Tibial nerve (tissue), 4 donors: ENCODE measurements at regions not wholly inside any gene's neighbourhood (a gene's known extent, or its start where the extent isn't known, plus 50 kb on each side); places are given as distances from the start of the nearest gene placed in this dataset.

Experiments
- DNase-seq, 2 donors: peaks; one replicate each; pipeline ENCODE4 v3.0.0-alpha.2; 2019; ENCODE audit warnings: low spot score in 2 of 2
- H3K27ac ChIP-seq, 4 donors: fragments of 200-600 bp; sonication (generic) in 3 of 4; one replicate each; pipeline ENCODE4 v1.5.1; 2017 to 2019; ENCODE audit warnings: mild to moderate bottlenecking in 1 of 4
- H3K27me3 ChIP-seq, 2 donors: fragments of 200-600 bp; sonication (generic) in 1 of 2; one replicate each; pipeline versions ENCODE4 v1.5.1 to v1.6.0; 2017 to 2019
- H3K36me3 ChIP-seq, 3 donors: fragments of 200-600 bp; sonication (generic); one replicate each; pipeline ENCODE4 v1.5.1; 2018 to 2019
- H3K4me1 ChIP-seq, 4 donors: fragments of 200-600 bp; sonication (generic) in 3 of 4; one replicate each; pipeline ENCODE4 v1.5.1; 2017 to 2019
- H3K4me3 ChIP-seq, 4 donors: fragments of 200-600 bp; sonication (generic) in 3 of 4; one replicate each; pipeline ENCODE4 v1.5.1; 2017 to 2019; ENCODE audit warnings: mild to moderate bottlenecking in 1 of 4, moderate library complexity in 1 of 4
- H3K9me3 ChIP-seq, 4 donors: fragments of 200-600 bp; sonication (generic) in 3 of 4; one replicate each; pipeline ENCODE4 v1.5.1; 2017 to 2019
- EP300 ChIP-seq, 2 donors: sonication (generic); formaldehyde crosslinking; IDR thresholded peaks; one replicate each; pipeline ENCODE4 v1.6.1; 2017; ENCODE audit warnings: antibody characterized with exemption in 2 of 2, mild to moderate bottlenecking in 1 of 2
- POLR2A ChIP-seq, 2 donors: fragments of 450-650 bp; IDR thresholded peaks; one replicate each; pipeline ENCODE4 v1.6.1; 2017; ENCODE audit warnings: antibody characterized with exemption in 2 of 2, mild to moderate bottlenecking in 2 of 2, moderate library complexity in 2 of 2
- WGBS, 2 donors: methylation state at CpG; one replicate each; pipeline ENCODE4 v1.1.5; 2018; 5-methylcytosine and 5-hydroxymethylcytosine counted together
- TF ChIP-seq, protein P1 (sequence below), 5 experiments: fragments of 200-600 bp in 3 of 5; fragments of 450-650 bp in 2 of 5; sonication (generic) in 3 of 5; IDR thresholded peaks; one replicate each; pipeline ENCODE4 v1.5.1; 2016 to 2019; ENCODE audit warnings: antibody characterized with exemption in 5 of 5, mild to moderate bottlenecking in 3 of 5, moderate library complexity in 2 of 5

DNA sequence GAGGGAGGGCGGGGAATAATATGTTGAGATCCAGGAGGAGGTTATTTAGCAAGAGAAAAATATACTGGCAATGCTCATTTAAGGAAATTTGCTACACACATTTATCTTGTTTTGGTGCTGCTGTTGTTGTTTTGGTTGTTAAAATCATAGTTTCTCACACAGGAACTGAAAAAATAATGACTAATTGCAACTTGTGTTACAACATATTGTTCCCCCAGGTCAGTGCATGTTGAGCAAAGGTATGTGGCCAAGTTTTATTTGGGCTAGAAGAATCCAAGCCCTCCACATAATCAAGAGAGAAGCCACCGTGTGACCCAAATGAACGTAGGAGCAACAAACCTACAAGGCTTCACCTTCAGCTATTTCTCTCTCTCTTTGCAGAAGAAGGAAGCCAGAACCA, 220.3 kb upstream of the DAPK1 start:
- Histone ChIP-seq H3K4me3 (no peak overlapping the region), H3K36me3 (no peaks in the 10 kb centered on the region), H3K4me1 (no peaks in the 10 kb centered on the region), H3K9me3 (no peaks in the 10 kb centered on the region), H3K27me3 (no peaks in the 10 kb centered on the region), H3K27ac (peak overlapping the region in 1 of 4 donors; percentile 65)
- 83 to 84% methylated on average over 3 of the region's 3 CpGs for WGBS, 2 donors
- DNase-seq: no peak
- TF ChIP-seq EP300 (IDR thresholded peaks at IDR 0.05): no peak
- TF ChIP-seq POLR2A (IDR thresholded peaks at IDR 0.05): no peak
- TF ChIP-seq, protein P1, sequence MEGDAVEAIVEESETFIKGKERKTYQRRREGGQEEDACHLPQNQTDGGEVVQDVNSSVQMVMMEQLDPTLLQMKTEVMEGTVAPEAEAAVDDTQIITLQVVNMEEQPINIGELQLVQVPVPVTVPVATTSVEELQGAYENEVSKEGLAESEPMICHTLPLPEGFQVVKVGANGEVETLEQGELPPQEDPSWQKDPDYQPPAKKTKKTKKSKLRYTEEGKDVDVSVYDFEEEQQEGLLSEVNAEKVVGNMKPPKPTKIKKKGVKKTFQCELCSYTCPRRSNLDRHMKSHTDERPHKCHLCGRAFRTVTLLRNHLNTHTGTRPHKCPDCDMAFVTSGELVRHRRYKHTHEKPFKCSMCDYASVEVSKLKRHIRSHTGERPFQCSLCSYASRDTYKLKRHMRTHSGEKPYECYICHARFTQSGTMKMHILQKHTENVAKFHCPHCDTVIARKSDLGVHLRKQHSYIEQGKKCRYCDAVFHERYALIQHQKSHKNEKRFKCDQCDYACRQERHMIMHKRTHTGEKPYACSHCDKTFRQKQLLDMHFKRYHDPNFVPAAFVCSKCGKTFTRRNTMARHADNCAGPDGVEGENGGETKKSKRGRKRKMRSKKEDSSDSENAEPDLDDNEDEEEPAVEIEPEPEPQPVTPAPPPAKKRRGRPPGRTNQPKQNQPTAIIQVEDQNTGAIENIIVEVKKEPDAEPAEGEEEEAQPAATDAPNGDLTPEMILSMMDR (IDR thresholded peaks at IDR 0.05): no peak

DNA sequence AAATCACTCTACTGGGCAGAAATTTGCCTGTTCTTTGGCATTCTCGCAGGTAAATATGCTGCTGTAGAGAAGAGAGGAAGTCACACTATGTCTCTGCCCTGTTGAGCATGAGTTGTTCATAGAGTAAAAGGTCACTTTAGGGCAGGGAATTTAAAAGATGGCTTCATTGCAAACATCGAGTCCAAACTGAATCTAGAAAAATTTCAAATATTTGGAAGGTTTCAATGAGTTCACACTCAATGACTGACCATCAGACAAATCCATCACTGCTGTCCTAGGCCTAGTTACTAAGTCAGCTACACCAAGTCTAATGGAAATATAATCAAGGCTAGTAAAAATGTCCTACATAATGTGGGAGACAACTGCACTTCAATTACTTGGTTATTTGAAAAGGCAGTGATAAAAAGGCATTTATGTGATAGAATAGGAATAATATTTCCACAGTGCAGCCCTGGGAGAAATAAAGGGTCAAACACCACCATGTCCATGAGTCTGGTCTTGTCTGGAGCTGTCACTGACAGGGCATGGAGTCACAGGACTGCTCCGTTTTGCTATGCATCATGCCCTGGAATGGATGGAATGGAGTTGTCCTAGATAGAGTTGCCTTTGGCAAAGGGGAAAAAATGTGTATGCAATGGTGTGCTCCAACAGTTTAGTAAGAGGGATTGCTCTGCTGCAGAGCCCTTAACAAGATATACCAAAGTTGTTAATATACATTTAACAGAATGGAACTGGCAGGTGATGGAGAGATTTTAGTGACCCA, 218.5 kb upstream of the DAPK1 start:
- H3K9me3 ChIP-seq: no peaks in the 10 kb centered on the region
- no peaks in the 10 kb centered on the region for H3K4me1 ChIP-seq
- no peaks in the 10 kb centered on the region for H3K27me3 ChIP-seq
- no peak for DNase-seq
- 62 to 69% methylated on average over 3 of the region's 3 CpGs for WGBS, 2 donors
- no peak for TF ChIP-seq EP300 (IDR thresholded peaks at IDR 0.05)
- TF ChIP-seq, protein P1 (IDR thresholded peaks at IDR 0.05): no peak
- no peak for TF ChIP-seq POLR2A (IDR thresholded peaks at IDR 0.05)
- no peaks in the 10 kb centered on the region for H3K36me3 ChIP-seq
- no peak overlapping the region for H3K4me3 ChIP-seq
- H3K27ac ChIP-seq: no peak overlapping the region

DNA sequence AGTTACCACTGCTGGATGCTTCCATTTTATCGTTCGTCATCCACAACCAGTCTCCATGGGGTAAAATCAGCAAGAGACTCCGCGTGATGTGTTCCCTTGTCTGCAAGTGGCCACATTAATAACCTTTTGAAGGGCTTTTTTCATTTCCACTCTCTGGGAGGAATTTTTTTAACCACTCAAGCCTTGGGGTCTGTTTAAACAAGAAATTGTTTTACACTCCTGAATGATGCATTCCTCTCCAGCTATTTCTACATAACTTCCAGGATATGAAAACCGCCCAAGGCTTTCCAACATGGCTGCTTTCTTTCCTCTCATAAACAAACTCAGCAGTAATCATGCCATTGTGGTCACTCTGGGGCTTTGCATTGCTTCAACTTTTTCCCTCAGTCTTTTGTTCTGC, 217.2 kb upstream of the DAPK1 start:
- no peak overlapping the region for H3K4me3 ChIP-seq
- 82 to 90% methylated on average over 5 of the region's 5 CpGs for WGBS, 2 donors
- no peaks in the 10 kb centered on the region for H3K36me3 ChIP-seq
- no peaks in the 10 kb centered on the region for H3K4me1 ChIP-seq
- H3K9me3 ChIP-seq: no peaks in the 10 kb centered on the region
- no peak for TF ChIP-seq POLR2A (IDR thresholded peaks at IDR 0.05)
- no peak for TF ChIP-seq EP300 (IDR thresholded peaks at IDR 0.05)
- TF ChIP-seq, protein P1 (IDR thresholded peaks at IDR 0.05): no peak
- H3K27me3 ChIP-seq: no peaks in the 10 kb centered on the region
- DNase-seq: no peak
- H3K27ac ChIP-seq: no peak overlapping the region

DNA sequence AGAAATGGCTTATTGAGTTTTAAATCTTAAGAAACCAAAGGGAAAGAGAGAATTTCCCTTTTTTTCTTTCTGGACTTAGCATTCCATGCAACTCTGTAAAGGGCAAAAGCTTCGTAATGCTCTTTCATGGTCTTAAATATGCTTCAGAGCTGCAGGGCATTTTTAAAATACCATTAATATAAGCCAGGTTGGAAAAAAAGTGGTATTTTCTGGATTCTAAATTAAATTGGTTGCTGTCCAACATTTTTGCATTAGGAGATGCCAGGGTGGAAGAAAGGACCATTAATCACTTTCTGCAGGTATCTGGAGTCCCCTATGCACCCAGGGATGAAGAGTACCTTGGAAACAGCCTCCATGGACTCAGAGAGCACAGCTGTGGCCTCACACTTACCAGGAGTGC, 215.1 kb upstream of the DAPK1 start:
- H3K4me3 ChIP-seq: no peak overlapping the region
- no peaks in the 10 kb centered on the region for H3K27me3 ChIP-seq
- no peaks in the 10 kb centered on the region for H3K36me3 ChIP-seq
- 69 to 73% methylated on average over 1 of the region's 1 CpG for WGBS, 2 donors
- no peaks in the 10 kb centered on the region for H3K9me3 ChIP-seq
- TF ChIP-seq, protein P1 (IDR thresholded peaks at IDR 0.05): no peak
- no peak for TF ChIP-seq POLR2A (IDR thresholded peaks at IDR 0.05)
- no peak overlapping the region for H3K27ac ChIP-seq
- H3K4me1 ChIP-seq: no peaks in the 10 kb centered on the region
- no peak for DNase-seq

DNA sequence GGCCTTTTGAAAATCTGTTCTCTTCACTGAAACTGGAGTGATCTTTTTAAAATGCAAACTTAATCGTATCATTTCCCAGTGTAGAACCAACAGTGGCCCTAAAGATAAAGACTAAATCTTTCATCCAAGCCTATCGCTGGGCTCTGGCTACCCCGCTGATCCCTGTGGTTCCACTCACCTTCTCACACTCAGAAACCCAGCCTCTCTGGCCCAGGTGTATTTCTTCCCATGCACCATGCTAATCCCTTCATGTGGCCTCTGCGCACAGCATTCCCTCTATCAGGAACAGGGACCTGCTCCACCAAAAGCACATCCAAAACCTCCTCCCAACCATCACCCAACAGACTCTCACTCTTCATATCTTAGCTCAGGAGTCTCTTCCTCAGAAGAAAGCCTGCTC, 214.1 kb upstream of the DAPK1 start:
- H3K27me3 ChIP-seq: no peaks in the 10 kb centered on the region
- 93 to 94% methylated on average over 4 of the region's 4 CpGs for WGBS, 2 donors
- H3K27ac ChIP-seq: no peak overlapping the region
- H3K9me3 ChIP-seq: no peaks in the 10 kb centered on the region
- no peaks in the 10 kb centered on the region for H3K36me3 ChIP-seq
- H3K4me3 ChIP-seq: no peak overlapping the region
- no peak for TF ChIP-seq POLR2A (IDR thresholded peaks at IDR 0.05)
- TF ChIP-seq, protein P1 (IDR thresholded peaks at IDR 0.05): no peak
- TF ChIP-seq EP300 (IDR thresholded peaks at IDR 0.05): no peak
- no peak for DNase-seq
- no peaks in the 10 kb centered on the region for H3K4me1 ChIP-seq
